NAMALWA (cell line): ENCODE measurements at regions not wholly inside any gene's neighbourhood (a gene's known extent, or its start where the extent isn't known, plus 50 kb on each side); places are given as distances from the start of the nearest gene placed in this dataset.

Source experiments
- DNase-seq: peaks from one replicate; pipeline ENCODE4 v3.0.0-alpha.2; 2015; ENCODE audit warnings: low spot score

- no peak for DNase-seq
These were observed 134.8 kb upstream of the SLC24A3 start for GRCh38 chr20:19077370-19078220.

- no peak for DNase-seq
These were observed 133.7 kb upstream of the SLC24A3 start for GRCh38 chr20:19078448-19079373.

- DNase-seq: no peak
These were observed 132.7 kb upstream of the SLC24A3 start for GRCh38 chr20:19079536-19080299.

- DNase-seq: no peak
These were observed 130.5 kb upstream of the SLC24A3 start for GRCh38 chr20:19081937-19082336.

GRCh38 chr20:19083136-19083621 is 129.3 kb upstream of the SLC24A3 start:
- DNase-seq: no peak

GRCh38 chr20:19090332-19090731 is 122.1 kb upstream of the SLC24A3 start:
- no peak for DNase-seq

GRCh38 chr20:19094959-19095541 is 117.4 kb upstream of the SLC24A3 start:
- no peak for DNase-seq

- no peak for DNase-seq
These were observed 116.7 kb upstream of the SLC24A3 start for GRCh38 chr20:19095762-19096161.

GRCh38 chr20:19096843-19097242 is 115.6 kb upstream of the SLC24A3 start:
- no peak for DNase-seq

- no peak for DNase-seq
These were observed 114.3 kb upstream of the SLC24A3 start for GRCh38 chr20:19098117-19098516.

GRCh38 chr20:19098806-19099578 is 113.5 kb upstream of the SLC24A3 start:
- no peak for DNase-seq

- DNase-seq: no peak
These were observed 112.6 kb upstream of the SLC24A3 start for GRCh38 chr20:19099596-19100545.

GRCh38 chr20:19100975-19101374 is 111.5 kb upstream of the SLC24A3 start:
- DNase-seq: no peak

GRCh38 chr20:19104186-19104585 is 108.3 kb upstream of the SLC24A3 start:
- no peak for DNase-seq

GRCh38 chr20:19108155-19108554 is 104.3 kb upstream of the SLC24A3 start:
- DNase-seq: no peak

GRCh38 chr20:19110285-19110684 is 102.2 kb upstream of the SLC24A3 start:
- DNase-seq: no peak

GRCh38 chr20:19110881-19111460 is 101.5 kb upstream of the SLC24A3 start:
- DNase-seq: no peak

- no peak for DNase-seq
These were observed 99.6 kb upstream of the SLC24A3 start for GRCh38 chr20:19112828-19113227.

GRCh38 chr20:19113343-19113930 is 99.0 kb upstream of the SLC24A3 start:
- DNase-seq: no peak
